NCI-H2227 (cell line): ENCODE measurements at regions not wholly inside any gene's neighbourhood (a gene's known extent, or its start where the extent isn't known, plus 50 kb on each side); places are given as distances from the start of the nearest gene placed in this dataset.

Source experiments
- DNase-seq: peaks from one replicate; lab custom pipeline; 2025; ENCODE audit not compliant: unreplicated experiment; lab: John Stamatoyannopoulos, UW

- DNase-seq = no peak
Measured at GRCh38 chr9:89806371-89807100, 201.7 kb downstream of the GADD45G start.

- DNase-seq = no peak
Measured at GRCh38 chr9:89807101-89807395, 202.2 kb downstream of the GADD45G start.

- DNase-seq = no peak
Measured at GRCh38 chr9:89807682-89808075, 202.9 kb downstream of the GADD45G start.

GRCh38 chr9:89808076-89808755 is 203.4 kb downstream of the GADD45G start:
- DNase-seq = no peak

- DNase-seq = no peak
Measured at GRCh38 chr9:89808756-89809181, 204.0 kb downstream of the GADD45G start.

- no peak for DNase-seq
Measured at GRCh38 chr9:89810431-89810830, 205.6 kb downstream of the GADD45G start.

GRCh38 chr9:89811356-89811755 is 206.5 kb downstream of the GADD45G start:
- DNase-seq = no peak

- DNase-seq = no peak
Measured at GRCh38 chr9:89811886-89812450, 207.2 kb downstream of the GADD45G start.

GRCh38 chr9:89812556-89813181 is 207.9 kb downstream of the GADD45G start:
- no peak for DNase-seq

GRCh38 chr9:89813482-89813881 is 208.7 kb downstream of the GADD45G start:
- DNase-seq = no peak

- DNase-seq = peak; percentile 17
Measured at GRCh38 chr9:89814340-89815040, 209.7 kb downstream of the GADD45G start.

- no peak for DNase-seq
Measured at GRCh38 chr9:89815061-89815902, 210.5 kb downstream of the GADD45G start.

GRCh38 chr9:89815903-89816573 is 211.2 kb downstream of the GADD45G start:
- DNase-seq = no peak

- DNase-seq = no peak
Measured at GRCh38 chr9:89817151-89817950, 212.5 kb downstream of the GADD45G start.

GRCh38 chr9:89820337-89820736 is 215.5 kb downstream of the GADD45G start:
- DNase-seq = no peak

GRCh38 chr9:89821081-89821480 is 216.3 kb downstream of the GADD45G start:
- DNase-seq = no peak

GRCh38 chr9:89822996-89823395 is 218.2 kb downstream of the GADD45G start:
- no peak for DNase-seq

GRCh38 chr9:89825669-89826068 is 220.9 kb downstream of the GADD45G start:
- no peak for DNase-seq

GRCh38 chr9:89826186-89826585 is 221.4 kb downstream of the GADD45G start:
- no peak for DNase-seq
